GM21825 (cell line): ENCODE measurements at regions not wholly inside any gene's neighbourhood (a gene's known extent, or its start where the extent isn't known, plus 50 kb on each side); places are given as distances from the start of the nearest gene placed in this dataset.

Experiments
- ATAC-seq: cut with Tn5 transposase; IDR thresholded peaks from one replicate; pipeline ENCODE4 v1.9.1; 2021; ENCODE audit warnings: mild to moderate bottlenecking, moderate library complexity; ENCODE audit not compliant: unreplicated experiment

DNA sequence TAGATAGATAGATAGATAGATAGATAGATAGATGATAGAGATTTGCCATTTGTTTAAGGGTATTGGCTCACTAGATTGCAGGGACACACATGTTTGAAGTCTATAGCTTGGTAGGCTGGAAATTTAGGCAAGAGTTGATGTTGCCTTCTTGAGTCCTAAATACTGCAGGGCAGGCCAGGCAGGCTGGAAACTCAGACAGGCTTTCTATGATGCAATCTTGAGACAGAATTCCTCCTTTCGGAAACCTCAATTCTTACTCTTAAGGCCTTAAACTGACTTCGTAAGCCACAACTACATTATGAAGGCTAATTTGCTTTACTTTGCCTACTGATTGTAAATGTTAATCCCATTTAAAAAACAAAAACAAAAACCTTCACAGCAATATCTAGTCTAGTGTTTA, 322.9 kb upstream of the AKR1E2 start:
- ATAC-seq: no peak

DNA sequence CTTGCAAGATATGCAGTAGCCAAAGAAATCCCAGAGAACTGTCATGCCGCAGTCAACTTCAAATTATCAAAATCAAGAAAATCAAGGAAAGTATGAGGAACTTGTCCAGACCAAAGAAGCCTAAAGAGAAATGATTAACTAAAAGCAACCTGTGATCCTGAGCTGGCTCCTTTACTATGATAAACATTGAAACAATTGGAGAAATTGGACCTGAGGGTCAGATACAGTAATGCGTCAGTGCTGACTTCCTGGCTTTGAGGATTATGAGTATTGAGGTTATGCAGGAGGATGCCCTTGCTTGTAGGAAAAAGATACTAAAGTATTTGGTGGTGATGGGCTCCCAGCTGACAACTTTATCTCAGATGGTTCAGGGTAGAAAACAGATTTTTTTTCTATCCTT, 324.7 kb upstream of the AKR1E2 start:
- ATAC-seq: no peak

DNA sequence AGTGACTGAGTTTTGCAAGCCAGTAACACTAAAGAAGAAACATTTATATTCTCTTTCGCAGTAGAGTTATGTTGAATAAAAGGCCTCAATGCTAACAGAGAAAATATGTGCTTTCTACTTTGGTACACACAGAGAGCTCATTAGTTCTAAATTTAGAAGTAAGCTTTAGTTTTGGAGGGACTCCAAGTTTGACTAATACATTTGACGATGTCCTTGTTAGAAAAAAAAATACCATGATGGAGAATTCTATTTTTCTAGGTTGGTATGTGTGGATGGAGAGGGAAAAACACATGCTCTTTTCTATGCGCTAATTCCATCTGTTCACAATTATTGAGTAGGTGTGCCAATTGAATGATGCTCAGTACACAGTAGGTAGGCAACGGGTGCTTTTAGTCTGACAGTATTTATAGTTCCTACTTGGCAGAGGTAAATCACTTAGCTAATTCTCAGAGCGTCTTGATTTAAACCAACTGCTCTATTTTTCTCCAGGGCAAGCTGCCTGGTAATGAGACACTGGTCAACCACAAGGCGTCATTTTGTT, 327.2 kb upstream of the AKR1E2 start:
- ATAC-seq: no peak

DNA sequence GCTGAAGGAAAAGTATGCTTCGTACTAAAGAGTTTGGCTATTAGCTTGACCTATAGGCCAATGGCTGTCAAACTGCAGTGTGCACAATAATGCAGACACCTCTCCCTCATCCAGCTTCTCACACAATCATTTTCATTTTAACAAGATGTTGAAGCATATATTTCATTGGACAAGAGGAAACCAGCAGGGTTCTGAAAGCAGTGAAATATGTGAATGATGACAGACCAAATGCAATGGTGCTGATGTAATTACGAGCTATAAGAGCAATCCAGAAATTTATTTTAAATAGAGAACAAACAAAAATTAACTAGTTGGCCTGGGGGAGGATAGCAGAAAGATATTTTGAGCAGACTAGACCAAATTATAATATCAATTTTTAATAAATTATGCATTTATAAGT, 331.5 kb upstream of the AKR1E2 start:
- ATAC-seq: no peak

DNA sequence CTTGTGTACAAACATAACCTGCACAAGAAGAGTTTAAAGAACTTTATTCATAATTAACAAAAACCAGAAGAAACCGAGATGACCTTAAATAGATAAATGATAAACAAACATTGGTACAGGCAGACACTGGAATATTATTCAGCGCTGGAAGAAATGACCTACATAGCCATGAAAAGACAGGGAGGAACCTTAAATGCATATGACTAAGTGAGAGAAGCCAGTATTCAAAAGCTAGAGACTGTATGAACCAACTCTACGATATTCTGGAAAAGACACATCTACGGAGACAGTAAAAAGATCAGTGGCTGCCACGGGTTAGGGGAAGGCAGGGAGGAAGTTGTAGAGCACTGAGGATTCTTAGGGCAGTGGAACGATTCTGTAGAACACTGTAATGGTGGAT, 333.8 kb upstream of the AKR1E2 start:
- no peak for ATAC-seq

DNA sequence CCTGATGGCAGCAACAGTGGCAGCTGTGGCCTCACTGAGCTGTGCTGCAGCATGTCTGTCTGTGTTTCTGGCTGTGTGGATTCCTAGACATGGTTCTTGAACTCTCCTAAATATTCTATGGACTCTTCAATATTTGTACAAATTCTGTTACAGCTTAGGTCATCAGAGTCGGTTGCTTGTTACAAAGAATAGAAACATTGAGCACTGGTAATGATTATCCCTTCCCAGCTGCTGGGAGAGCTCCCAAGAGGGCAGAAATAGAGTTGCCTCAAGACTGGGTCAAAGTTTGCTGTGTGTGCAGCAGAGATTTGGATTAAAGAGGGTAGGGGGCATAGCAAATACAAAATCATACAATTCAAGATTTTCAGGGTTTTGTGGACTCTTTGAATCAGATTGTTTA, 337.1 kb upstream of the AKR1E2 start:
- ATAC-seq: no peak

DNA sequence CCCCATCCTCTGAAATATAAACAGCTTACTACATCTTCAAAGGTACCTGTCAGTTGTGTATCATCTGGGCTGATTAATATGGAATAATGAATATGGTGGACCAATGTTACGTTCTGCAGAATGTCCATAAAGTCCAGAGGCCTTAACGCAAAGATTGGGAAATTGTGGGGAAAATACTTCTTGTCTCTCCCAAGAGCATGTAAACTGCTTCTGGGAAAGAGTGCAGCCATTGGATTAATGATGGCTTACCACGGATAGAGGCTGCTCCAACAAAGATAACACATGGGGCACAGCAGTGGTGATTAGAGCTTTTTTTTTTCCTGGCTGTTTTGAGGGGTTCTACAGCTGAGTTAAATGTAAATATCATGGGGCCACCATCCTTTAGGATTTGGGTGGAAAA, 340.4 kb upstream of the AKR1E2 start:
- no peak for ATAC-seq

DNA sequence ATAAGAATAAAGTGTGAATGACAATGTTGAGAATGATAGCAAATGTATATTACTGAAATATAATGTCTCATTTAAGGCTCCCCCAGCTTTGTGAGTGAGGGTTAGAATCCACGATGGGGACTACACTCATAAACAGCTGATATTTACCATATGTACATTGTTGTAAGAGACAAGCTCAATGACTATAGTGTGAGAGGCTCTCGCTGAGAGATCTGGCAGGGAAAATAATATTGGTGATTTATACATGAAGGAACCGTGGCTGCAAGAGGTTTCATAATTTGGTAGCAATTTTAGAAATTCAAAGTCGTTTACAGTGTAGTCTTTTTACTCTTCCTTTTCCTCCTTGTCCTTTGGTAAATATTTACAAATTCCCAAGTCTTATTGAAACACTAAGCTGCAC, 342.2 kb upstream of the AKR1E2 start:
- ATAC-seq: no peak

DNA sequence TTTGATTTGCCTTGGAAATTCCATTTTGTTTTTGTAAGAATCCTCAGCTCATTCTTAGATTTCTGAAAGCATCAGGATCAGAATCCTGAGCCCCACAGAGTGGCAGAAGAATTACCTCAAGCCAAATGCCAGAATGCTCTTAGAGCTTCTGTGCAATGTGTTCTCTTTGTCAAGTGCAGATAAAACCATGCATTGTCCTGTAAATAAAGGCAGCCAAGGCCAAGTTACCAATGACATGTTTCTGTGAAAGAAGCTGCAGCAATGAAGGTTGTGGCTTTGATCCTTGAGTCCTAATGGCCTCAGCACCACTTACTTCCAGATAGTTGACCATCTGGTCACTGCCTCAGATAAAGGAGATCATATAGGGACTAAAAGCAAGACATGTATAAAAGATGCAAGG, 343.3 kb upstream of the AKR1E2 start:
- ATAC-seq: no peak

DNA sequence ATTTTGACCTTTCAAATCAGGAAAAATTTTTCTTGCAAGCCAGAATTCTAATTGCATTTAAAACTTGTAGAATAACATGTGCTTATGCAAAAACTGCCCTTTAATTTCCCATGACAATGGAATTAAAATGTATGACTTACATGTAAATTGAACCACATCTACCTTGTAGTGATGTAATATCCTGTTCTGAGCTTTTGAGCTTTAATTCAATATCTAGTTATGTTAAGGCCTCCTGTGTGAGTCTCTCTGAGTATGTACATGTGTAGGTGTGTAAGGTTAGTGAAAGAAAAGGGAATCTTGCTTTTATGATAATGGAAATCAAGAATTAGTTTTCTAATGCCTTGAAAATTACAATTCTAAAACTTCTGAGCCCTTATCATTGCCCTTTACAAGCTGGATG, 344.8 kb upstream of the AKR1E2 start:
- no peak for ATAC-seq

DNA sequence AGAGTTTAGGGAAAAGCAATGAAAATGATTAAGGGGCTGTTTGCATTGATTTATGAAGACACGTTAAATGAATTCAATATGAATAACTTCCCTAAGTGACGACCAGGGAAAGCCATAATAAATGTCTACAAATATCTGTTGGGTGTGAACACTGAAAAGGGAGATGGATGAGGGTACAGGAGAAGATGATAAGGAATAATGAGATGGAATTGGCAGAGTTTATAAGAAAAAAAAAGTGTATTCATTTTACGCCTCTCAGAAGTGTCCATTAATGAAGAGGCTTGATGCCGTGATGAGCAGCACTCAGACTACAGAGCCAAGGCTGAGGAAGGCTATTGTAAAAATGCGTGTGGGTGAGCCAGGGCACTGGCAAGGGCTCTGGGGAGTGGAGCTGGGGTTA, 346.7 kb upstream of the AKR1E2 start:
- ATAC-seq: no peak

DNA sequence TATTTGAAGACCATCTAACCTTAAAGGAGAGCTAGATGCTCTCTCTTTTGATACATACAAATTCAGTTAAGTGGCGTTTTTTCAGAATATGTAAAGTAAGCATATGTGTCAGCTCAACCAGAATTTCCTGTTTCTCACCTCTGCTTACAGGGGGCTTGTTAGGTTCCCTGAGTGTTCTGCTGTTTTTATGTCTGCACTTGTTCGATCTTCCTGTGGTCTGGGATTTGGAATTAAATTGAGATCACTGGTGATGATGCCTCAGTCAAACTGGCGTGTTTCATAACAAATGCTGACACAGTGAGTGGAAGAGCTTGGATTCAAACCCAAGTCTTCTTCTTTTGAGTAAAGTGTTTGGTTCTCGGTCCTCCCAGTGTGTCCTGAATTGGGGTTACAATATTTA, 348.3 kb upstream of the AKR1E2 start:
- ATAC-seq: no peak

DNA sequence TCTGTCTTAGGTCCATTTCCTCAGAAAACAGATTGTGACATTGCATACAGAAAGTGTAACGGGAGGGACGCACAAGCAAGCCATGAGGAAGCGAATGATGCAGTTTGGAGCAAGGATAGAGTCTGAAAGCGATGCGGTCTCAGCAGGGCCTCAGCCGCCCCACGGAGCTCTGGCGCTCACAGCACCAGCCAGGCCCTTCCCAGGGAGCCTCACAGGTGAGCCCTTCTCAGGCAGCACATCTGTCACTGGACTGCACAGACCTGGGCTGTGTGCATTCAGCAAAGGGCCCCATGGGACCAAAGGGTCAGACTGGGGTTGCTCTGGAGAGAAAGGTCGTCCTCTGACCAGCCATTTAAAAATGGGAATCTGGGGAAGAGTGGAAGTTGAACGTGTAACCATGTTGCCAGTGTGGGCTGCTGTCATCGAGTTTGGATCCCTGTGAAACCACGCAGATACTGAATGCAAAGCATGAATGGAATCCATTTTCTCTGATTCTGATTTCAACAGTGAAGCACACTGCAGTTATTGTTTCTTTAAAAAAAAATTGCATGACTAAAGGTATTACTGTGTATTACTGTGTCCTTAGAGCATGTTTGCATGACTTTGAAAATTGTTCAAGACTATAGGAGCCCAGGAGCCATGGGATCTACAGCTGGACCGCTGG, 350.0 kb upstream of the AKR1E2 start:
- ATAC-seq: no peak

DNA sequence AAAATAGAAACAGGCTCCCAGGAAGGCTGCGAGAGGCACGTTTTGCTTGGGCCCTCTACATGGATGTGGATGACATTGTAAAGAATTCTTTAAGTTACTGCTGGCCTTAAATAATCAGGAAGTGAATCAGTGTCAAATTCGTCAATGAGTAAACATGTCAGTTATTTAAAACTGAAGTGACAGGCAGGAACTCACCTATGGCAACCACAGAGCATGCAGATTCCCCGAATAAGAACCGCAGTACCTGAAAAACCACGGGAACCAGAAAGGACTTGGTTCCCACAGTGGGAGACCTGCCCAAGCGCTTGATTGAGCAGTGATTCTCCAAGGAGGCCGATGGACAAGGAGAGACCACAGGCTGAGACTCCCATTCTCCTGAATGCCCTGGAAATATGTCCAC, 351.2 kb upstream of the AKR1E2 start:
- ATAC-seq: no peak

DNA sequence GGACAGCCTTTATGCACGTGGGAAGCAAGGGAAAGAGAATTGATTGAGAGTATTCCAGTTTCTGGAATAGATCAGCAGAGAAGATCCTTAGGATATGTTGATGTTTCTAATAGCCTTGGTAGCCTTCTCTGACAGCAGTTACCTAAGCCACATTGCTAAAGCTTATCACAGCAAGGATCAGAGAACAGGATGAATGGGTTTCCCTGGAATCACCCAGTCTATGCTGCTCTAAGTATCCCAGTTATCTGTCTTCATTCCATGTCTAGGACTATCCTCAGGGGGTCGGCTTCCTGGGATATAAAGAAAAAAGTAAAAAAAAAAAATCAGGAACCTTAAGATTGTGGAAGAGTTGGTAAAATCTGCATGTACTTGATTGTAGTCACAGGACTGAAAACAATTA, 352.0 kb upstream of the AKR1E2 start:
- ATAC-seq: no peak

DNA sequence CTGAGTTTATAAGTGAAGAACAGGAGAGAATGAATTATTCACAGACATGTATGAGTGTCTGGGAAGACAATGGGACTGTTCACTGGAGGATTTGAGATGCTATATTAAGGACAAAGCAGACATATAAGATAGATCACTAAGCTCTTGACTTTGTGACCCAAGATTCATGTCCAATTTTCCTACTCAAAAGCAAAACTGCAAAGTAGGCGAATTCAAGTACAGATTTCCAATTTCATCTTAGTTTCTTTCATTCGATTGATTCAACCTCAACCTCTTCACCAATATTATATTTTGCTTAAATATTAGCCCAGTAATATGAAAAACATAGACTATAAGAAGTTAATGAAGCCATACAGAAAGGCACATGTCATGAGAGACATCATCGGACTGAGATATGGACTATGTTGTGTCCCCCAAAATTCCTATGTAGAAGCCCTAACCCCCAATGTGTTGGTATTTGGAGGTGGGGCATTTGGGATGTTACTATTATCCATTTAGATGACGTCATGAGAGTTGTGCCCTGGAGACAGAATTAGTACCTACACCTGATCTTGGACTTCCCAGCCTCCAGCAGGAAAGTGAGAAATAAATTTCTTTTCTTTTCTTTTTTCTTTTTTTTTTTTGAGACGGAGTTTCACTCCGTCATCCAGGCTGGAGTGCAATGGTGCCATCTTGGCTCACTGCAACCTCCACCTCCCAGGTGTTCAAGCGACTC, 353.7 kb upstream of the AKR1E2 start:
- ATAC-seq: no peak

DNA sequence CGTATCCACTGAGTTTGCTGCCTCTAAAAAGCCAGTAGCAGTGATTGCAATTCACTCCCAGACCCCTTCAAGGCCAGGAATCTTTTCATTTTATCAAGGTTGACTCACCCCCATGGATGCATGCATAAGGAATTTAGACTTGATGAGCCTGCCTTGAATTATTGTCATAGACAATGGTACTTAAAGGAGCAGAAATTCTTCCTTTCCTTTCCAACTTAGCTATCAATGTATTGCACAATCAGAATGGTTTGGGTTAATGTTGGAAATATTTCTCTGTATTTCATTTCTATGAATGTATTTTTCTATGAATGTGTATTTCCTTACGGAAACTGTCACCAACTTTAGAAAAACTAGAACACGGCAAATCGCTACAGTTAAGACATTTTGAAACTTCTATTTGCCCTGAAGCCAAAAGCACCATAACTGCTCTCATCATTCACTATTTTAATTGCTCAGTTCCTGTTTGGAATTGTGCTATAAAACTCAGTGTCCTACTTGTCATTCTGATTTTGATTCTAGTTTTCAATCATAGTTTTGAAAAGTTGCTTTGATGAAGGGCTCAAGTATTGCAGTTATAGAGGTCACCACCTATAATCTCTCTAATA, 355.7 kb upstream of the AKR1E2 start:
- ATAC-seq: no peak

DNA sequence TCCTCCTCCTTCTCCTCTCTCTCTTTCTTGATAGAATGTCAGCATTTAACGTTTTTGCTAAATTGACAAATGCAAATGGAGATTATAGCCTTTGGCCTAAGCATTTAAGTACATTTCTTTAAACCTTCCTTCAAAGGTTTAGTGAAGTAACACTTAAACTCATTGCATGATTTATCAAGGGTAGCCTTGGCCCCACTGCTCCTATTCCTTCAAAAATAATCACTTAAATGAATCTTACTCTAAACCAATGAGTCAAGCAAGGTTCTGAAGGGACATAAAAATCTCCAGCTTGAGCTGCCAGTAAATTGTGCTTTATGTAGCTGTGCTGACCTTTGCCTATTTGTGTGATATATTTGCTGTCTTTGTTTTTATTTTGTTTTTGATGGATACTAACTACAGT, 358.5 kb upstream of the AKR1E2 start:
- no peak for ATAC-seq

DNA sequence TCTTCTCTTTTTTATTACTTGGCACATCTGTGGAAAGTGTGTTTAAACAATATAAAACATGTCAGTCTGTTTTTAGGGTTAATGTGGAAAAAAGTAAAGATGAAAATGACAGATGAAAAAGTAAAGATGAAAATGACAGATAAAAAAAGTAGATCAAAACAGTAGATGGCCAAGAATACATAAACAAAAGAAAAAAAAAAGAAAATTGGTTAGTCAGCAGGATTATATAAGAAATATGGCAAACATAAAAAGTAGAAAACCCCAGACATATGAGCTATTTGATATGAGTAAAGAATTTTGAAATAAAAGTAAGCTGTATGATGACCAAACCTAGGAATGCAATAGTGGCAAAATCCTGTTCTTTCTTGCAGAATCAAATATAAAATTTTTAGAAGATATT, 365.7 kb upstream of the AKR1E2 start:
- ATAC-seq: no peak

DNA sequence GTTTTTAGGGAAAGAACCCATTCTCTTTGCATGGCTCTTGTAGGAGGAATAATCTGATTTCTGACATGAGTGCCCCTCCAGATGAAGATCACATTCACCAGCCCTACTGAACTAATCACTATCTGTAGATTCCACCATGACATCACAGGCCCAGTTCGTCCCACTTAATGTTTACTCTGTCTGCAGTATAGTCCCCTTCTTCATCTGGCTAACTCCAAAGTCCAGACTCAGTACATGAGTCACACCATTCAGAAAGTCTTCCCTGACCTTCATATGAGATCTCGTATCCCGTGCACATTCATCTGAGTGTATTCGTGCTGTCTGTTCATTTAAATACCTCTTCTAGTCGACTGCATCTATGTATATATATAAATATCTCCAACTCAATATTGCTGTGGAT, 366.5 kb upstream of the AKR1E2 start:
- no peak for ATAC-seq

DNA sequence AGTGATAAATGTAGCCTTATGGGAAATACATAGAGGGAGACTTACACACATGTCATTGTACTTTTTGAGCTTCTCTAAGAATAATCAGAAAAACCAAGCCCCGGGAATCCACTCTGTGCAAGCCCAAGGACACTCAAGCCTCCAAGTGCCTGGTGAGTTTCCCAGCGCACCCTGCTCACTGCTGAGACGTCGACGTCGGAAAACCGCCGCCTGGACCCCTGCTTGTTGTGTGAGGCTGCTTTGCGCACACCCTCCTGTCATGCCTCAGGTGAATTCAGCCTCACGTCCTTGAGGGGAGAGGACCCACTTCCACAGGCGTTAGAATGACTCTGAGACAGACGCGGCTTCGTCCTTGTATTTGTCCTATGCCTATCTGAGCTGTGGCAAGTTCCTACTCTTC, 368.4 kb upstream of the AKR1E2 start:
- no peak for ATAC-seq

DNA sequence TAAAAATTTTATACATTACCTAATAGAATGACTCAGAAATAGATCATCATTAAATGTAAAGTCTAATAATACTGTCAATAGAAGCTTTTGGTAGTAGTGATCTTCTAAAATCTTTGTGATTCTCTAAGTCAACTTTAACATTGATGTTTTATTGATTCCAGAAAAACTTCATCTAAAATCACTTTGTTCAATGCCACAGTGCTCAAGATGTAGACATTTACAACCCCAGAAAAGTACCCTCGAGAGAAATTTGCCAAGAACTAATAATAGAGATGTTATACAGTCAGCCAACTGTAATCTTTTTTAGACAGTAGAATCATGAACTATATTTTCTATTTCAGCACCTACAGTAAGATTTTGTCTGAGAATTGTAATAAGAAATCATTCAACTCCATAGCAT, 369.2 kb upstream of the AKR1E2 start:
- ATAC-seq: no peak
